Thoracic aorta (tissue), 2 donors: ENCODE measurements at regions not wholly inside any gene's neighbourhood (a gene's known extent, or its start where the extent isn't known, plus 50 kb on each side); places are given as distances from the start of the nearest gene placed in this dataset.

ENCODE experiments used
- ATAC-seq: fragments of 150-250 bp; one replicate; pipeline ENCODE4 v1.8.0; 2017; ENCODE audit warnings: low read depth; ENCODE audit not compliant: insufficient number of reproducible peaks, low FRiP score
- DNase-seq: peaks from one replicate; pipeline ENCODE4 v3.0.0-alpha.2; 2020; ENCODE audit warnings: low spot score
- H3K27ac ChIP-seq, 2 donors: fragments of 200-600 bp; sonication (generic); 1 replicate in 1 of 2; 2 replicates in 1 of 2; pipeline ENCODE4 v1.5.1; 2016; ENCODE audit warnings: mild to moderate bottlenecking in 2 of 2, moderate library complexity in 2 of 2
- H3K27me3 ChIP-seq: fragments of 200-600 bp; sonication (generic); replicated peaks from 2 replicates; pipeline ENCODE4 v1.6.0; 2016; ENCODE audit warnings: mild to moderate bottlenecking; ENCODE audit not compliant: insufficient read depth
- H3K36me3 ChIP-seq: fragments of 200-600 bp; sonication (generic); one replicate; pipeline ENCODE4 v1.5.1; 2016
- H3K4me1 ChIP-seq, 2 donors: fragments of 200-600 bp; sonication (generic); 1 replicate in 1 of 2; 2 replicates in 1 of 2; pipeline versions ENCODE4 v1.5.1 to v1.6.0; 2016; ENCODE audit warnings: low read depth in 2 of 2, mild to moderate bottlenecking in 1 of 2; ENCODE audit not compliant: control insufficient read depth in 1 of 2
- H3K4me3 ChIP-seq: fragments of 200-600 bp; sonication (generic); 2 replicates; pipeline ENCODE4 v1.5.1; 2016; ENCODE audit warnings: mild to moderate bottlenecking
- H3K9me3 ChIP-seq: fragments of 200-600 bp; sonication (generic); 2 replicates; pipeline ENCODE4 v1.5.1; 2016
- CTCF ChIP-seq: fragments of 200-600 bp; sonication (generic); IDR thresholded peaks from one replicate; pipeline ENCODE4 v1.5.1; 2019; ENCODE audit warnings: antibody characterized with exemption

DNA sequence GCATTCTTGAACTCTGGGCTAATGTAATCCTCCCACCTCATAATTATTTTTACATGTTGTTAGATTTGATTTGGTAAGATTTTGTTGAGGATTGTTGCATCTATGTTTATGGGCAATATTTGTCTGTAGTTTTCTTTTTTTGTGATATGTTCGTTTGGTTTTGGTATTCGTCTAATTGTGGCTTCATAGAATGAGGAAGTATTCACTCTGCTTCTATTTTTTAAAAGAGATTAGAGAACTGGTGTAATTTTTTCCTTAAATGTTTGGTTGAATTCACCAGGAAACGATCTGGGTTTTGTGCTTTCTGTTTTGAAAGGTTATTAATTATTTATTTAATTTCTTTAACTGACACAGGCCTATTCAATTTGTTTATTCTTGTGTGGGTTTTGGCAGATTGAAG is 161.2 kb upstream of the NUDT6 start:
- no peaks in the 10 kb centered on the region for H3K27me3 ChIP-seq
- H3K4me3 ChIP-seq = no peak overlapping the region
- H3K36me3 ChIP-seq = no peaks in the 10 kb centered on the region
- DNase-seq (no peak), ATAC-seq (no peak)
- no peak for TF ChIP-seq CTCF
- no peaks in the 10 kb centered on the region for H3K9me3 ChIP-seq
- H3K27ac ChIP-seq = no peak overlapping the region
- no peaks in the 10 kb centered on the region for H3K4me1 ChIP-seq

- ATAC-seq = no peak
- no peak for DNase-seq
- H3K9me3 ChIP-seq = no peaks in the 10 kb centered on the region
- H3K4me1 ChIP-seq = no peaks in the 10 kb centered on the region
- peaks cover 5% of the 10 kb centered on the region for H3K36me3 ChIP-seq
- TF ChIP-seq CTCF = no peak
- H3K4me3 ChIP-seq = no peak overlapping the region
- H3K27me3 ChIP-seq = no peaks in the 10 kb centered on the region
- no peak overlapping the region for H3K27ac ChIP-seq
These were observed 166.1 kb upstream of the NUDT6 start for GRCh38 chr4:123088501-123088900.

- Histone ChIP-seq H3K36me3 (peaks cover 5% of the 10 kb centered on the region), H3K27ac (no peak overlapping the region), H3K4me3 (no peak overlapping the region), H3K9me3 (no peaks in the 10 kb centered on the region), H3K27me3 (no peaks in the 10 kb centered on the region), H3K4me1 (no peaks in the 10 kb centered on the region)
- TF ChIP-seq CTCF = no peak
- DNase-seq = no peak
- no peak for ATAC-seq
These were observed 168.5 kb upstream of the NUDT6 start for GRCh38 chr4:123090886-123091285.

GRCh38 chr4:123092586-123092985 is 170.2 kb upstream of the NUDT6 start:
- TF ChIP-seq CTCF = no peak

DNA sequence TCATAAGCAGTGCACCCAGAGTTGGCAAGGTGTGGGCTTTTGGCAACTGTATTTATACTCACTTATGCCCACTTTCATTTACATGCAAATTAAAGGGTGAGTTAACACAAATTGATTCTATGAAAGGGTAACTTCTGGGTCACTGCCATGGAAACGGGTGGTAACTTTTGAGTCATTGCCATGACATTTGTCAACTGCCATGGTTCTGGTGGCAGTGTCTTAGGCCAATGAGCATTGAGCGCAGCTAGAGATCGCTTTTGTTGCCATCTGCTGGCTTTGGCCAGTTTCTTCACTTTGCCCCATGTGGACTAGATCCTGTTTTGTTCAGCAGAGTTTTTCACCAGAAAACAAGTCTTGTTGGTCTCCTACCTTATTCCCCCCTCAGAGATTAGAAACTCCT is 170.8 kb upstream of the NUDT6 start:
- no peaks in the 10 kb centered on the region for H3K9me3 ChIP-seq
- no peak overlapping the region for H3K4me3 ChIP-seq
- peaks cover 5% of the 10 kb centered on the region for H3K36me3 ChIP-seq
- no peak for DNase-seq
- H3K27ac ChIP-seq = no peak overlapping the region
- ATAC-seq = no peak
- TF ChIP-seq CTCF = no peak
- H3K4me1 ChIP-seq = no peaks in the 10 kb centered on the region
- no peaks in the 10 kb centered on the region for H3K27me3 ChIP-seq

More at GRCh38 chr4:123092586-123092985, 170.2 kb upstream of the NUDT6 start:
- DNase-seq (no peak), ATAC-seq (no peak)
- Histone ChIP-seq H3K36me3 (peaks cover 5% of the 10 kb centered on the region), H3K27me3 (no peaks in the 10 kb centered on the region), H3K27ac (no peak overlapping the region), H3K4me3 (no peak overlapping the region), H3K9me3 (no peaks in the 10 kb centered on the region), H3K4me1 (no peaks in the 10 kb centered on the region)
